GM23338 (cell line): ENCODE measurements at regions not wholly inside any gene's neighbourhood (a gene's known extent, or its start where the extent isn't known, plus 50 kb on each side); places are given as distances from the start of the nearest gene placed in this dataset.

Source experiments
- ATAC-seq: fragments of 200-7000 bp; cut with Tn5 transposase; 3 replicates; pipeline ENCODE4 v1.9.1; 2020
- DNase-seq: peaks from one replicate; pipeline ENCODE4 v3.0.0-alpha.2; 2015; ENCODE audit warnings: low spot score
- H2AFZ ChIP-seq: fragments of 200-600 bp; sonication (generic); 2 replicates; pipeline ENCODE4 v1.8.0; 2016; ENCODE audit warnings: antibody characterized with exemption, mild to moderate bottlenecking, moderate library complexity
- H3F3A ChIP-seq: fragments of 200-600 bp; sonication (generic); replicated peaks from 2 replicates; pipeline ENCODE4 v1.8.0; 2017; ENCODE audit warnings: antibody characterized with exemption, mixed run types, low read depth
- H3K27ac ChIP-seq: fragments of 200-600 bp; sonication (generic); 2 replicates; pipeline ENCODE4 v1.6.1; 2016; ENCODE audit warnings: low read depth
- H3K27me3 ChIP-seq: fragments of 200-600 bp; sonication (generic); 2 replicates; pipeline ENCODE4 v1.8.0; 2016; ENCODE audit warnings: mild to moderate bottlenecking, mixed run types, moderate library complexity; ENCODE audit not compliant: insufficient read depth
- H3K36me3 ChIP-seq: fragments of 200-600 bp; sonication (generic); 2 replicates; pipeline ENCODE4 v1.8.0; 2016; ENCODE audit warnings: mild to moderate bottlenecking; ENCODE audit not compliant: insufficient read depth
- H3K4me1 ChIP-seq: fragments of 200-600 bp; sonication (generic); 2 replicates; pipeline ENCODE4 v1.8.0; 2016; ENCODE audit warnings: mild to moderate bottlenecking, moderate library complexity; ENCODE audit not compliant: insufficient read depth
- H3K4me2 ChIP-seq: fragments of 200-600 bp; sonication (generic); 2 replicates; pipeline ENCODE4 v1.7.1; 2017; ENCODE audit warnings: mixed run types
- H3K4me3 ChIP-seq: fragments of 200-600 bp; sonication (generic); 2 replicates; pipeline ENCODE4 v1.6.1; 2016; ENCODE audit warnings: mixed run types
- H3K79me2 ChIP-seq: fragments of 200-600 bp; sonication (generic); replicated peaks from 2 replicates; pipeline ENCODE4 v1.8.0; 2017; ENCODE audit warnings: mild to moderate bottlenecking; ENCODE audit not compliant: insufficient read depth
- H3K9me2 ChIP-seq: fragments of 200-600 bp; sonication (generic); 2 replicates; pipeline ENCODE4 v1.8.0; 2017; ENCODE audit not compliant: insufficient read depth
- H4K20me1 ChIP-seq: fragments of 200-600 bp; sonication (generic); replicated peaks from 2 replicates; pipeline ENCODE4 v1.8.0; 2017; ENCODE audit warnings: mild to moderate bottlenecking; ENCODE audit not compliant: insufficient read depth
- H3K27ac Mint-ChIP-seq: 2 replicates; pipeline ENCODE4 v1.8.0; 2020; ENCODE audit warnings: inconsistent platforms, mild to moderate bottlenecking, moderate library complexity, mixed read lengths
- H3K27me3 Mint-ChIP-seq: 3 replicates; pipeline ENCODE4 v1.8.0; 2022; ENCODE audit warnings: low read depth, mild to moderate bottlenecking, moderate library complexity, mixed read lengths, inconsistent platforms; ENCODE audit not compliant: insufficient read depth, poor library complexity
- H3K36me3 Mint-ChIP-seq: 3 replicates; pipeline ENCODE4 v1.8.0; 2021; ENCODE audit warnings: low read depth, mild to moderate bottlenecking, inconsistent platforms, moderate library complexity, mixed read lengths
- H3K4me1 Mint-ChIP-seq: 3 replicates; pipeline ENCODE4 v1.8.0; 2020; ENCODE audit warnings: mild to moderate bottlenecking, inconsistent platforms, mixed read lengths
- H3K4me3 Mint-ChIP-seq: 3 replicates; pipeline ENCODE4 v1.8.0; 2021; ENCODE audit warnings: moderate library complexity, mild to moderate bottlenecking, inconsistent platforms, mixed read lengths
- H3K9me3 Mint-ChIP-seq: 3 replicates; pipeline ENCODE4 v1.8.0; 2020; ENCODE audit warnings: moderate library complexity, mild to moderate bottlenecking, inconsistent platforms, mixed read lengths
- CREB1 ChIP-seq: fragments of 250-450 bp; sonication (Bioruptor Pico); IDR thresholded peaks from 2 replicates; pipeline ENCODE4 v1.5.0; 2020; ENCODE audit warnings: low read depth, mild to moderate bottlenecking, moderate library complexity
- EZH2 ChIP-seq: fragments of 200-600 bp; sonication (generic); IDR thresholded peaks from one replicate; pipeline ENCODE4 v1.8.0; 2017; ENCODE audit warnings: antibody characterized with exemption, mild to moderate bottlenecking, low read depth; ENCODE audit not compliant: unreplicated experiment
- EZH2phosphoT487 ChIP-seq: fragments of 200-600 bp; sonication (generic); IDR thresholded peaks from one replicate; pipeline ENCODE4 v1.8.1; 2018; ENCODE audit warnings: antibody characterized with exemption; ENCODE audit not compliant: unreplicated experiment
- POLR2AphosphoS5 ChIP-seq: IDR thresholded peaks from 2 replicates; pipeline ENCODE4 v1.6.1; 2016; ENCODE audit warnings: antibody characterized with exemption, low read depth
- STAT1 ChIP-seq: IDR thresholded peaks from one replicate; pipeline ENCODE4 v1.6.1; 2016; ENCODE audit warnings: antibody characterized with exemption; ENCODE audit not compliant: unreplicated experiment
- TF ChIP-seq, protein P1 (sequence below), 2 experiments: fragments of 200-600 bp in 1 of 2; sonication (generic) in 1 of 2; conservative IDR thresholded peaks; 2 replicates each; pipeline versions ENCODE4 v1.5.1 to v1.6.1; 2016 to 2017; ENCODE audit warnings: antibody characterized with exemption in 2 of 2, low read depth in 2 of 2, mild to moderate bottlenecking in 2 of 2, moderate library complexity in 1 of 2
- TF ChIP-seq, protein P2 (sequence below): fragments of 250-450 bp; sonication (Bioruptor Pico); IDR thresholded peaks from 2 replicates; pipeline ENCODE4 v1.5.0; 2020; ENCODE audit warnings: mild to moderate bottlenecking, moderate library complexity
- TF ChIP-seq, protein P3 (sequence below): IDR thresholded peaks from 2 replicates; pipeline ENCODE4 v1.6.1; 2016; ENCODE audit warnings: antibody characterized with exemption
- TF ChIP-seq, protein P4 (sequence below): IDR thresholded peaks from one replicate; pipeline ENCODE4 v1.6.1; 2018; ENCODE audit warnings: antibody characterized with exemption; ENCODE audit not compliant: unreplicated experiment

DNA sequence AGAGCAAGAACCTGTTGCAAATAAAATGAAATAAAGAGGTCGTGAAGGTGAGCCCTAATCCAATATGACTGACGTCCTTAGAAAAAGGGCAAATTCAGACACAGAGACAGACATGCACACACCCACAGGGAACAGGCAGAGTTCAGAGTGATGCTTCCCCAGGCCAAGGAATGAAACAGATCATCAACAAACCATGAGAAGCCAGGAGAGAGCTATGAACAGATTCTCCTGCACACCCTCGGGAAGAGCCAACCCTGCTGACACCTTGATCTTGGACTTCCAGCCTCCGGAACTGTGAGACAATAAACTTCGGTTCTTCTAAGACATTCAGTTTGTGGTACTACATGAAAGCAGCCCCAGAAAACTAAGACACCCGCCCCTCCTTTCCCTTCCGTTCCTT lies 290.4 kb upstream of the KLF6 start:
- no peak overlapping the region for H2AFZ ChIP-seq
- H3K27ac ChIP-seq: no peak overlapping the region
- H3K4me2 ChIP-seq: no peak overlapping the region
- H3K9me2 ChIP-seq: peaks cover 10% of the 10 kb centered on the region
- H3K4me1 ChIP-seq: no peaks in the 10 kb centered on the region
- no peaks in the 10 kb centered on the region for H3K9me3 Mint-ChIP-seq
- no peaks in the 10 kb centered on the region for H3K79me2 ChIP-seq
- no peaks in the 10 kb centered on the region for H3K36me3 Mint-ChIP-seq
- H4K20me1 ChIP-seq: no peaks in the 10 kb centered on the region
- H3K36me3 ChIP-seq: no peaks in the 10 kb centered on the region
- H3K4me1 Mint-ChIP-seq: no peaks in the 10 kb centered on the region
- DNase-seq (no peak), ATAC-seq (no peak)
- no peaks in the 10 kb centered on the region for H3K27me3 ChIP-seq
- no peak overlapping the region for H3K4me3 ChIP-seq
- no peak overlapping the region for H3K4me3 Mint-ChIP-seq
- H3K27ac Mint-ChIP-seq: no peak overlapping the region
- peaks cover 1% of the 10 kb centered on the region for H3K27me3 Mint-ChIP-seq
- no peaks in the 10 kb centered on the region for H3F3A ChIP-seq
- TF ChIP-seq, protein P1, sequence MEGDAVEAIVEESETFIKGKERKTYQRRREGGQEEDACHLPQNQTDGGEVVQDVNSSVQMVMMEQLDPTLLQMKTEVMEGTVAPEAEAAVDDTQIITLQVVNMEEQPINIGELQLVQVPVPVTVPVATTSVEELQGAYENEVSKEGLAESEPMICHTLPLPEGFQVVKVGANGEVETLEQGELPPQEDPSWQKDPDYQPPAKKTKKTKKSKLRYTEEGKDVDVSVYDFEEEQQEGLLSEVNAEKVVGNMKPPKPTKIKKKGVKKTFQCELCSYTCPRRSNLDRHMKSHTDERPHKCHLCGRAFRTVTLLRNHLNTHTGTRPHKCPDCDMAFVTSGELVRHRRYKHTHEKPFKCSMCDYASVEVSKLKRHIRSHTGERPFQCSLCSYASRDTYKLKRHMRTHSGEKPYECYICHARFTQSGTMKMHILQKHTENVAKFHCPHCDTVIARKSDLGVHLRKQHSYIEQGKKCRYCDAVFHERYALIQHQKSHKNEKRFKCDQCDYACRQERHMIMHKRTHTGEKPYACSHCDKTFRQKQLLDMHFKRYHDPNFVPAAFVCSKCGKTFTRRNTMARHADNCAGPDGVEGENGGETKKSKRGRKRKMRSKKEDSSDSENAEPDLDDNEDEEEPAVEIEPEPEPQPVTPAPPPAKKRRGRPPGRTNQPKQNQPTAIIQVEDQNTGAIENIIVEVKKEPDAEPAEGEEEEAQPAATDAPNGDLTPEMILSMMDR (conservative IDR thresholded peaks at IDR 0.05; ENCODE audit: low read depth in 2 of 2): no peak
- TF ChIP-seq, protein P2, sequence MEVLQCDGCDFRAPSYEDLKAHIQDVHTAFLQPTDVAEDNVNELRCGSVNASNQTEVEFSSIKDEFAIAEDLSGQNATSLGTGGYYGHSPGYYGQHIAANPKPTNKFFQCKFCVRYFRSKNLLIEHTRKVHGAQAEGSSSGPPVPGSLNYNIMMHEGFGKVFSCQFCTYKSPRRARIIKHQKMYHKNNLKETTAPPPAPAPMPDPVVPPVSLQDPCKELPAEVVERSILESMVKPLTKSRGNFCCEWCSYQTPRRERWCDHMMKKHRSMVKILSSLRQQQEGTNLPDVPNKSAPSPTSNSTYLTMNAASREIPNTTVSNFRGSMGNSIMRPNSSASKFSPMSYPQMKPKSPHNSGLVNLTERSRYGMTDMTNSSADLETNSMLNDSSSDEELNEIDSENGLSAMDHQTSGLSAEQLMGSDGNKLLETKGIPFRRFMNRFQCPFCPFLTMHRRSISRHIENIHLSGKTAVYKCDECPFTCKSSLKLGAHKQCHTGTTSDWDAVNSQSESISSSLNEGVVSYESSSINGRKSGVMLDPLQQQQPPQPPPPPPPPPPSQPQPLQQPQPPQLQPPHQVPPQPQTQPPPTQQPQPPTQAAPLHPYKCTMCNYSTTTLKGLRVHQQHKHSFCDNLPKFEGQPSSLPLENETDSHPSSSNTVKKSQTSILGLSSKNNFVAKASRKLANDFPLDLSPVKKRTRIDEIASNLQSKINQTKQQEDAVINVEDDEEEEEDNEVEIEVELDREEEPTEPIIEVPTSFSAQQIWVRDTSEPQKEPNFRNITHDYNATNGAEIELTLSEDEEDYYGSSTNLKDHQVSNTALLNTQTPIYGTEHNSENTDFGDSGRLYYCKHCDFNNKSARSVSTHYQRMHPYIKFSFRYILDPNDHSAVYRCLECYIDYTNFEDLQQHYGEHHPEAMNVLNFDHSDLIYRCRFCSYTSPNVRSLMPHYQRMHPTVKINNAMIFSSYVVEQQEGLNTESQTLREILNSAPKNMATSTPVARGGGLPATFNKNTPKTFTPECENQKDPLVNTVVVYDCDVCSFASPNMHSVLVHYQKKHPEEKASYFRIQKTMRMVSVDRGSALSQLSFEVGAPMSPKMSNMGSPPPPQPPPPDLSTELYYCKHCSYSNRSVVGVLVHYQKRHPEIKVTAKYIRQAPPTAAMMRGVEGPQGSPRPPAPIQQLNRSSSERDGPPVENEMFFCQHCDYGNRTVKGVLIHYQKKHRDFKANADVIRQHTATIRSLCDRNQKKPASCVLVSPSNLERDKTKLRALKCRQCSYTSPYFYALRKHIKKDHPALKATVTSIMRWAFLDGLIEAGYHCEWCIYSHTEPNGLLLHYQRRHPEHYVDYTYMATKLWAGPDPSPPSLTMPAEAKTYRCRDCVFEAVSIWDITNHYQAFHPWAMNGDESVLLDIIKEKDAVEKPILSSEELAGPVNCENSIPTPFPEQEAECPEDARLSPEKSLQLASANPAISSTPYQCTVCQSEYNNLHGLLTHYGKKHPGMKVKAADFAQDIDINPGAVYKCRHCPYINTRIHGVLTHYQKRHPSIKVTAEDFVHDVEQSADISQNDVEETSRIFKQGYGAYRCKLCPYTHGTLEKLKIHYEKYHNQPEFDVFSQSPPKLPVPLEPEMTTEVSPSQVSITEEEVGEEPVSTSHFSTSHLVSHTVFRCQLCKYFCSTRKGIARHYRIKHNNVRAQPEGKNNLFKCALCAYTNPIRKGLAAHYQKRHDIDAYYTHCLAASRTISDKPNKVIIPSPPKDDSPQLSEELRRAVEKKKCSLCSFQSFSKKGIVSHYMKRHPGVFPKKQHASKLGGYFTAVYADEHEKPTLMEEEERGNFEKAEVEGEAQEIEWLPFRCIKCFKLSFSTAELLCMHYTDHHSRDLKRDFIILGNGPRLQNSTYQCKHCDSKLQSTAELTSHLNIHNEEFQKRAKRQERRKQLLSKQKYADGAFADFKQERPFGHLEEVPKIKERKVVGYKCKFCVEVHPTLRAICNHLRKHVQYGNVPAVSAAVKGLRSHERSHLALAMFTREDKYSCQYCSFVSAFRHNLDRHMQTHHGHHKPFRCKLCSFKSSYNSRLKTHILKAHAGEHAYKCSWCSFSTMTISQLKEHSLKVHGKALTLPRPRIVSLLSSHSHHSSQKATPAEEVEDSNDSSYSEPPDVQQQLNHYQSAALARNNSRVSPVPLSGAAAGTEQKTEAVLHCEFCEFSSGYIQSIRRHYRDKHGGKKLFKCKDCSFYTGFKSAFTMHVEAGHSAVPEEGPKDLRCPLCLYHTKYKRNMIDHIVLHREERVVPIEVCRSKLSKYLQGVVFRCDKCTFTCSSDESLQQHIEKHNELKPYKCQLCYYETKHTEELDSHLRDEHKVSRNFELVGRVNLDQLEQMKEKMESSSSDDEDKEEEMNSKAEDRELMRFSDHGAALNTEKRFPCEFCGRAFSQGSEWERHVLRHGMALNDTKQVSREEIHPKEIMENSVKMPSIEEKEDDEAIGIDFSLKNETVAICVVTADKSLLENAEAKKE (CRISPR knock-in tag): no peak
- TF ChIP-seq, protein P3, sequence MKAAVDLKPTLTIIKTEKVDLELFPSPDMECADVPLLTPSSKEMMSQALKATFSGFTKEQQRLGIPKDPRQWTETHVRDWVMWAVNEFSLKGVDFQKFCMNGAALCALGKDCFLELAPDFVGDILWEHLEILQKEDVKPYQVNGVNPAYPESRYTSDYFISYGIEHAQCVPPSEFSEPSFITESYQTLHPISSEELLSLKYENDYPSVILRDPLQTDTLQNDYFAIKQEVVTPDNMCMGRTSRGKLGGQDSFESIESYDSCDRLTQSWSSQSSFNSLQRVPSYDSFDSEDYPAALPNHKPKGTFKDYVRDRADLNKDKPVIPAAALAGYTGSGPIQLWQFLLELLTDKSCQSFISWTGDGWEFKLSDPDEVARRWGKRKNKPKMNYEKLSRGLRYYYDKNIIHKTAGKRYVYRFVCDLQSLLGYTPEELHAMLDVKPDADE: no peak
- TF ChIP-seq, protein P4, sequence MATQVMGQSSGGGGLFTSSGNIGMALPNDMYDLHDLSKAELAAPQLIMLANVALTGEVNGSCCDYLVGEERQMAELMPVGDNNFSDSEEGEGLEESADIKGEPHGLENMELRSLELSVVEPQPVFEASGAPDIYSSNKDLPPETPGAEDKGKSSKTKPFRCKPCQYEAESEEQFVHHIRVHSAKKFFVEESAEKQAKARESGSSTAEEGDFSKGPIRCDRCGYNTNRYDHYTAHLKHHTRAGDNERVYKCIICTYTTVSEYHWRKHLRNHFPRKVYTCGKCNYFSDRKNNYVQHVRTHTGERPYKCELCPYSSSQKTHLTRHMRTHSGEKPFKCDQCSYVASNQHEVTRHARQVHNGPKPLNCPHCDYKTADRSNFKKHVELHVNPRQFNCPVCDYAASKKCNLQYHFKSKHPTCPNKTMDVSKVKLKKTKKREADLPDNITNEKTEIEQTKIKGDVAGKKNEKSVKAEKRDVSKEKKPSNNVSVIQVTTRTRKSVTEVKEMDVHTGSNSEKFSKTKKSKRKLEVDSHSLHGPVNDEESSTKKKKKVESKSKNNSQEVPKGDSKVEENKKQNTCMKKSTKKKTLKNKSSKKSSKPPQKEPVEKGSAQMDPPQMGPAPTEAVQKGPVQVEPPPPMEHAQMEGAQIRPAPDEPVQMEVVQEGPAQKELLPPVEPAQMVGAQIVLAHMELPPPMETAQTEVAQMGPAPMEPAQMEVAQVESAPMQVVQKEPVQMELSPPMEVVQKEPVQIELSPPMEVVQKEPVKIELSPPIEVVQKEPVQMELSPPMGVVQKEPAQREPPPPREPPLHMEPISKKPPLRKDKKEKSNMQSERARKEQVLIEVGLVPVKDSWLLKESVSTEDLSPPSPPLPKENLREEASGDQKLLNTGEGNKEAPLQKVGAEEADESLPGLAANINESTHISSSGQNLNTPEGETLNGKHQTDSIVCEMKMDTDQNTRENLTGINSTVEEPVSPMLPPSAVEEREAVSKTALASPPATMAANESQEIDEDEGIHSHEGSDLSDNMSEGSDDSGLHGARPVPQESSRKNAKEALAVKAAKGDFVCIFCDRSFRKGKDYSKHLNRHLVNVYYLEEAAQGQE: no peak
- TF ChIP-seq STAT1 (no peak), EZH2phosphoT487 (no peak), EZH2 (no peak), CREB1 (CRISPR knock-in tag) (no peak), POLR2AphosphoS5 (no peak)
